Inflammatory macrophage (primary cell): ENCODE measurements at regions not wholly inside any gene's neighbourhood (a gene's known extent, or its start where the extent isn't known, plus 50 kb on each side); places are given as distances from the start of the nearest gene placed in this dataset.
A peak's percentile ranks its signal among the peaks of the same experiment; 100 is the strongest.

Source experiments
- DNase-seq, 2 donors: peaks; one replicate each; pipeline ENCODE4 v3.0.0-alpha.2; 2020 to 2022

DNA sequence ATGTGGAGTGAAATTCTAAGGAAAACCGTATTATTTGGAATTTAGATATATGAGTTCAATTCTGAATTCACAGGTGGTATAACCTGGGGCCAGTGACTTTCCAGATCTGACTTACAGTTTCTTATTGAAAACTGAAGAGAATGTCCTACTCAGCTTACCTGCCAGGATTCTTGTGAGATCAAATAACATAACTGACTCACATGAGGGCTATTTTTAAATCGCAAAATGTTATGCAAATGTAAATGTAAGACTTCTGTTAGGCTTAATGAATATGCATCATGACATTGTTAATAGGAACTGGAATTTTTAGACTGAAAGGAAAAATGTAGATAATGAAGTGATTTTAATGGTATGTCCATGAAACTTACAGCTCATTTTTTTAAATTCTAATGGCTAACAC lies 1142.1 kb downstream of the FLRT2 start:
- DNase-seq, result no peak

DNA sequence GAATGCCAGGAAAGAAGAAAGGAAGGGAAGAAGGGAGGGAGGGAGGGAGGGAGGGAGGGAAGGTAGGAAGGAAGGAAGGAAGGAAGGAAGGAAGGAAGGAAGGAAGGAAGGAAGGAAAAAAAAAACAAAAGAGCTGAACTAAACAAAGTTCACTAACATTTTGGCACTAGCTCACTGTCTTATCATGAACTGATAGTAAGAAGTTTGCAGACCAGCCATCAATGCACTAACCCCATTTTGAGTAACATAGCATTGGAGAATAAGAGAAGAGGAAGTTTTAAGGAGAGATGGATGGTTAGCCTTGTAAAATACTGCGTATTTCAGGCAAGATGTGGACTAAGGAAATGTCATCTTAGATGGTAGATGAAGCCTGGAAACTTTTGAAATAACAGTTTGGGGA lies 1136.0 kb downstream of the FLRT2 start:
- DNase-seq, result no peak

- DNase-seq, result no peak
Observed at GRCh38 chr14:86662334-86662733, 1132.4 kb downstream of the FLRT2 start.

- DNase-seq, result peak; percentile 43 to 55
Observed at GRCh38 chr14:86654558-86655184, 1124.7 kb downstream of the FLRT2 start.

DNA sequence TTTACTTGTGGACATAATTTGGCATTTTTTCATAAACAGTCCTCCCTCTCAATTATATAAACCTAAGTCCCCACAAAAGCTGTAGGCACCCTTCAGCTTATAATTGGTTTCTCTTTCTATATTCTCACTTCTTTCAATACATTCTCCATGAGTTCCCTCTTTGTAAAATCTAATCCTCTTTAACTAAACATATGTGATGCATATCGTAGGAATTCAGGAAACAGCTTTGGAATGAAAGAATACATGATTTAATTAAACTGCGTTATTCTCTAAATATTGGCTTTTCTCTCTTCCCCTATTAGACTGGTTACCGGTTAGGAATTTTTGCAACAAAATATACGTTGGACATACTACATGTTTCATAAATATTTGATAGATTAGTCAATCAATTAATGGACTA lies 1122.6 kb downstream of the FLRT2 start:
- no peak for DNase-seq

- no peak for DNase-seq
Observed at GRCh38 chr14:86646696-86647690, 1117.0 kb downstream of the FLRT2 start.

DNA sequence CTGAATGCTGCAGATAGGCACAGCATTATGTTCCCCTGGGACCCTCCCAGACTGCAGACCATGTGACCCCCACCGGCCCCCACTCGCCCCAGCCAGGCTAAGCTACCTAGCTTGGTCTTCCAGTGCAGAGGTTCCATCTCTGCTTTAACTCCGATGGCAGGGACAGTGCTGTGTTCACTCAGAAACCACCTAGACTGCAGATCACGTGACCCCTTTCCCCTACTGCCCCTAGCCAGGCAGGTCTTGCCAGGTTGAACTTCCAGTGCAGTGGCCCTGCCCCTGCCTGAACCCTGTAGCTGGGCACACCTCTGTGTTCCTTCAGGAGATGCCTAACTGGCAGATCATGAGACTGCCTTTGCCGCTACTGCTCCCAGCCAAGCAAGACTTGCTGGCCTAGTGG lies 1116.2 kb downstream of the FLRT2 start:
- DNase-seq, result no peak

DNA sequence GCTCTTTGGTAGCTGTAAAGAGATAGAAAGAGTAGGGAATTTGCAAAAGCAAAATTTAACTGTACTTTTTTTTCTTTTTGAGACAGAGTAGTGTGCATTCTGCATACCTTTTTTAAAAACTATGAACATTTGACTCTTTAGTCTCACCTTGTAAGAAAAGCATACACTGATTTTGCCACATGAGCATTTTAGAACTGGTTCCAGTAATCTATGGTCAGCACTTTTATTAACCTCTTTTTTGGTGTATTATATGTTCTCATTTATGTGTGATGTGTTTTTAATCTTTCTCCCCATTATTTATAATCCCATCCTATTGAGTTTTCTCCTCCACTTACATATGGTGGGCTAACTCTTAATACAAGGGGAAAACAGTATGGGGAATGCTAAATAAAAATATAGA lies 1111.4 kb downstream of the FLRT2 start:
- DNase-seq, result no peak

GRCh38 chr14:86640288-86640687 lies 1110.3 kb downstream of the FLRT2 start:
- DNase-seq, result no peak

GRCh38 chr14:86639666-86640065 lies 1109.7 kb downstream of the FLRT2 start:
- no peak for DNase-seq

- DNase-seq, result no peak
Observed at GRCh38 chr14:86639146-86639545, 1109.2 kb downstream of the FLRT2 start.

- no peak for DNase-seq
Observed at GRCh38 chr14:86627080-86627479, 1097.1 kb downstream of the FLRT2 start.

- DNase-seq, result no peak
Observed at GRCh38 chr14:86626530-86626929, 1096.6 kb downstream of the FLRT2 start.

- DNase-seq, result no peak
Observed at GRCh38 chr14:86625637-86626036, 1095.7 kb downstream of the FLRT2 start.

DNA sequence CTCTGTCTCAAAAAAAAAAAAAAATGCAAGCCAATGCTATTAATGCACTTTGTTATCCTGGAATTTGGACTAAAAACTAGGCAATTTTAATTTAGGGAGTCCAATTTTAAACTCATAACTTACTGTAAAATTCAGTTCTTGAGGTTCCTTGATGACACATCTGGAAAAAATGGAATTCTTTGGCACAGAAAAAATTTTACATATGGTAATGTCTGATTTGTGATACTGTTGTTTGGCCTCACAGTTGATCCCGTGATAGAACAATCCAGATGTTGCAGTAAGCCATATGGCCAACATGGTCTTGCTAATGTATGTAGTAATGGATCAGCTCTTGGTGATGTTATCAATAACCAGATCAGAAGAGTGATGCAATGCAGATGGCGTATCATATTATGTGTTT lies 1089.8 kb downstream of the FLRT2 start:
- no peak for DNase-seq

GRCh38 chr14:86613786-86614185 lies 1083.8 kb downstream of the FLRT2 start:
- no peak for DNase-seq

- DNase-seq, result no peak
Observed at GRCh38 chr14:86613126-86613525, 1083.2 kb downstream of the FLRT2 start.

GRCh38 chr14:86604561-86604960 lies 1074.6 kb downstream of the FLRT2 start:
- no peak for DNase-seq

DNA sequence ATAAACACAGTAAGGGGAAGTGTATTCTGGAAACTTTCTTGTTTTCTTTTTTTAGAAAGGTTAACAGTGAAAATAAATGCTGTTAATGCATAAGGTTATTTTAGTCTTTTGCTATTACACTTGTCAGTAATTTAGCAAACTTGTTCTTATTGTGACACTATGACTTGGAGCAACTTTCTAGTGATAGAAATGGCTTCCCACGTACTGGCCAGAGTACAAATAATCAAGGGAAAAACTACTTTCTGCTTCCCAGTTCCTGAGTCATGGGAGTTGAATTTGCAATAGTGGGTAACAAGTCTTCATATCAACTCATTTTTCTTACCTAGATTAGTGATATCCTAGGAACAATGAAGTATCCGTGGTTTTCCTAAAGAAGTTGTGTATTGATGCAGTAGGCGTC lies 1072.3 kb downstream of the FLRT2 start:
- no peak for DNase-seq

GRCh38 chr14:86601813-86602212 lies 1071.9 kb downstream of the FLRT2 start:
- DNase-seq, result no peak

DNA sequence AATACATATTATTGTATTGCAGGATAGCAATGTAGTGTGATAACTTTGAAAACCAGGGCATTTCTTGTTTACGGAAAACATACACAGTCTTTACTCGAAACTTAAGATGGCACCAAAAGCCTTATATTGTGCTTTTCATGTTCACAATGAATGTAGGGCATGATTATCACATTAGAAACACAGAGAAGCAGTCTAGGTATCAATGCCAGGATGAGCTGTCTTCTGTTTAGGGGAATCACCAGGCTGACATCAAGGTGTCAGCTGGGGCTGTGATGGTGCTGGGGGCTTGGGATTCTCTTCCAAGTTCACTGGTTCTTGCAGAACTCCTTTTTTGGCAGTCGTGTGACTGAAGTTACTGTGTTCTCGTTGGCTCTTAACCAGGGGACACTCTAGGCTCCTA lies 1067.3 kb downstream of the FLRT2 start:
- no peak for DNase-seq

DNA sequence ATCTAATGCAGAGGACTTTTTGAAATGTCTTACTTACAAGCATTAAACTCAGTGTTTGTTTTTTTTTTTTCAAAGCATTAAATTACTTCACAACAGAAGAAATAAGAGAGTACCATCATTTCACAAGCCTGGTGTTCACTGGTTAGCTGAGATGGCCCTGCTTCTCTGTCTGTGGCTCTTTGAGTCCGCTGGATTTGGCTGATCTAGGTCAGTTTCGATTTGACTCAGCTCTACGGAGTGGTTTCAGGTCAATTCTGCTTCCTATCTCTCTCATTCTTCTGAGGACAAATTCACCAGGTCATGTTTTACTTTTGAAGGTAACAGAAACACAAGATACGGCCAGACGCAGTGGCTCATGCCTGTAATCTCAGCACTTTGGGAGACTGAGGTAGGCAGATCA lies 1066.1 kb downstream of the FLRT2 start:
- no peak for DNase-seq

DNA sequence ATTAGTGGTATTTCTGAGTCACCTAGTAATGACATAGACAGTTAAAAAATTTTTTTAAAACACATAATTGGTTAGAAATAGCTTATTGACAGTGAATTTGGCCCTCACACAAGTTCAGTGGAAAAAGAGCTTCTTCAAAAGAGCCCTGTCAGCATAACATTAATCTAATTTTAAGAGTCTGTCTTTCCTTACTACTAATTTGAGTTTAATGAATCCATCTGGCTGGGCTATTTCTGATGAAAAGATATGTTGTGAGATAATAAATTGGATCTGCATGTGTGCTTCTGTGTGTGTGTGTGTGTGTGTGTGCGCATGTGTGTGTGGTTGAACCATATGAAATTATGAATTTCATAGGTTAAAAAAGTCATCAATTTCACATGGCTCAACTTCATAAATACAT lies 1045.2 kb downstream of the FLRT2 start:
- DNase-seq, result no peak

GRCh38 chr14:86574778-86575129 lies 1044.8 kb downstream of the FLRT2 start:
- DNase-seq, result no peak
